Fibroblast of the aortic adventitia (primary cell): ENCODE measurements at regions not wholly inside any gene's neighbourhood (a gene's known extent, or its start where the extent isn't known, plus 50 kb on each side); places are given as distances from the start of the nearest gene placed in this dataset.

ENCODE experiments used
- DNase-seq: peaks from one replicate; pipeline ENCODE4 v3.0.0-alpha.2; 2010; ENCODE audit warnings: low read depth
- H3K4me3 ChIP-seq: 2 replicates; pipeline ENCODE4 v1.5.1; 2011; ENCODE audit warnings: low read depth, mild to moderate bottlenecking, control low read depth, low read length, moderate library complexity
- CTCF ChIP-seq: IDR thresholded peaks from 2 replicates; pipeline ENCODE4 v1.5.1; 2011; ENCODE audit warnings: mild to moderate bottlenecking, low read length, control low read depth, inconsistent platforms; ENCODE audit not compliant: insufficient read depth

DNA sequence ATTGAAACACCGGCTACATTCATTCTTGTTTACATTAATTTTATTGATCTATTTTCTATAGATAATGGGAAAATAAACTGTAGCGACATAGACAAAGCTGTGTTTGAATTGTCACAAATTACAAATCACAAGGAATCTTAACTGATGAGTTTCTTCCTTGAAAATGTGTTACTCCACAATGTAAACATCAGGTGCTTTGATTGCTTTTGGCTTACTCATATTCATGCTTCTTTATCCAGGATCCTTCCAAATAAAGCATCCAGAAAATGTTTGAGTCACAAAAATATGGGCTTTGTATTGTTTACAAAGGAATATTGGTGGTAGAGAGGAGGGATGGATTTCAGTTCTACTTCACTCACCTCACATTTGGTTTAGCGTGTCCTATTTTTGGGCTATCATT, 64.0 kb downstream of the BMP2 start:
- TF ChIP-seq CTCF = no peak
- no peak overlapping the region for H3K4me3 ChIP-seq
- no peak for DNase-seq

- DNase-seq = no peak
- H3K4me3 ChIP-seq = no peak overlapping the region
- TF ChIP-seq CTCF = no peak
Observed at GRCh38 chr20:6832811-6833210, 65.3 kb downstream of the BMP2 start.

DNA sequence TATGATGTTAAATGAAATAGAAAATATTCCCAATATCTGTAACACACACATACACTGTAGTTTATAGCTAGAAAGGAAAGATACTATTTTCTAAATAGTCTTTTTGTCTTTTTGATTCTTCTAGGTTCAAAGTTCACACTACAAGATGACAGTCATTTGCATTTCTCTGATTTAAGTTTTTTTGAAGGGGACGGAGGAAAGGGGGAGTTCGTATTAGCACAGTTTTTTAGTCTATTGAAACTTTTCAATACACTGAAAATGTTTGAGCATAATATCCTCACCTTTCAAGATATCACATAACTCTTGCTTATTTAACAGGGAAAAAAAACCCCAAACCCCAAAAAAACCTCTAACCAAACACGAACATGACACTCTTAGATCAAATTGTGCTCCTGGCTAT, 68.1 kb downstream of the BMP2 start:
- no peak for TF ChIP-seq CTCF
- no peak for DNase-seq
- H3K4me3 ChIP-seq = no peak overlapping the region

DNA sequence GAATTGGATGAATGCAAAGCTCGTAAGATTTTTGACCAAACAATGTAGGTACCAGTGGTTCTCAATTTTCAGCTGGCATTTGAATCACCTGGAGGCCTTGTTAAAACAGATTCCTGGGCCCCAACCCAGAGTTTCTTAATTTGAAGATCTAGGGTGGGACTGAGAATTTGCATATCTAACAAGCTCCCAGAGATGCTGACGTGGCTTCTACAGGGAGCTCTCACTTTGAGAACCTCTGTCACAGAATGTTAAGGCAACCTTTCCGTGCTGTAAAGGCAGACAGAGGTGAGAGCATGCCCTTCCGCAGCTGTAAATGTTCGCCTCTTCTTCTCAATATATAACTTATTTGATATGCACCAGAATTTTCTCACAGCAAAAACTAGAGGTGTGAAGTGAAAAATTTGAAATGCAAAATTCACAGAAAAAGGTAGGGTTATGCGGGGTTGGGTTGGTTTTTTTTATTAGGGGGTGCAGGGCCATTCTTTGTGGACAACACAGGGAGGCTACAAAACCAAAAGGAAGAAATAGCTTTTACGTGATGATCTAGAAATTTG, 69.4 kb downstream of the BMP2 start:
- DNase-seq = no peak
- no peak overlapping the region for H3K4me3 ChIP-seq
- no peak for TF ChIP-seq CTCF

- TF ChIP-seq CTCF = no peak
- no peak overlapping the region for H3K4me3 ChIP-seq
- no peak for DNase-seq
Observed at GRCh38 chr20:6837730-6838129, 70.2 kb downstream of the BMP2 start.

GRCh38 chr20:6838181-6838826, 70.8 kb downstream of the BMP2 start:
- H3K4me3 ChIP-seq = no peak overlapping the region
- no peak for TF ChIP-seq CTCF
- no peak for DNase-seq

- no peak for DNase-seq
- H3K4me3 ChIP-seq = no peak overlapping the region
Observed at GRCh38 chr20:6841128-6841527, 73.6 kb downstream of the BMP2 start.

More at GRCh38 chr20:6841128-6841527, 73.6 kb downstream of the BMP2 start:
- no peak for TF ChIP-seq CTCF
